ENCODE measurements at regions not wholly inside any gene's neighbourhood (a gene's known extent, or its start where the extent isn't known, plus 50 kb on each side); places are given as distances from the start of the nearest gene placed in this dataset.

DNA sequence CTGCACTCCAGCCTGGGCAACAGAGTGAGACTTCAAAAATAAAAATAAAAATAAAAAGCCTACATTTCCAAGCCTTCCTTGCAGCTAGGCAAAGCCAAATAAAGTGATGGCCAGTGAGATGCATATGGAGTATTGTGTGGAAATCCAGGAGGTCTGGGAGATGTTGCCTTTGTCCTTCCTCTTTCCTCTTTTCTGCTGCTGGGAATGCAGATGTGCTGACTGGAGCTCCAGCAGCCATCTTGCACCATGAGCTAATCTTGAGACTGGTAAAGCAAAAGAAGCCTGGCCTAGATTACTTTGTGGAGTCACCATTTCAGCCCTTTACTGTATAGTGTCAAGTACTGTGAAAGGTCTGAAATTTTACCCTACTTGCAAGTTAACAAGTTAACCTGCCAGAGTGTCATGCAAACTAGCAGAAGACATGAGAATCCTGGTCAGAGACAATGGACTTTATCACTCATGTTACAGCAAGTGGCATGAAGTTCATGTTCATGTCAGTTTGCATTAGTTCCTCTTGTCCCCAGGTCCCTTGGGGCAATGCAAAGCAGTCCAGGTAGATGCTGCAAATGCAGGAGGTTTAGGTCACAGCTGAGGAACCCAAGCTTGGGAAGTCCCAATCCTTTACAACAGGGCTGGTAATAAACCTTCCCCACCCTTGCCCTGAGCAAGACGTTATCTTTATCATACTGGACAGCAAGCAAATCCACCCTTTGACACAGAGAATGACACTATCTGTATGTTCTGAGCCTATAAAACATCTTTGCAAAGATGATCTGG lies 103.1 kb downstream of the TLE3 start:
- Histone ChIP-seq H3K27ac (ENCODE audit: low read depth, low read length) (no peak overlapping the region), H3K36me3 (ENCODE audit: control insufficient read depth in 5 of 5, insufficient read depth in 5 of 5, low read length in 5 of 5) (no peaks in the 10 kb centered on the region), H3K9ac (ENCODE audit: low read length in 5 of 5) (no peak overlapping the region), H3K27me3 (ENCODE audit: control insufficient read depth in 5 of 5, insufficient read depth in 4 of 5, low read length in 5 of 5) (peaks cover 0 to 14% (median 13%) of the 10 kb centered on the region in 5 donors), H3K4me3 (ENCODE audit: low read depth in 1 of 5, low read length in 5 of 5) (no peak overlapping the region), H3K9me3 (ENCODE audit: control insufficient read depth in 5 of 5, low read length in 5 of 5) (peaks cover 0 to 5% (median 2%) of the 10 kb centered on the region in 5 donors), H3K4me1 (ENCODE audit: control insufficient read depth in 5 of 5, insufficient read depth in 5 of 5, low read length in 5 of 5) (no peaks in the 10 kb centered on the region)

- Histone ChIP-seq H3K27ac (ENCODE audit: low read depth, low read length) (no peak overlapping the region), H3K27me3 (ENCODE audit: control insufficient read depth in 5 of 5, insufficient read depth in 4 of 5, low read length in 5 of 5) (peaks cover 0 to 6% (median 1%) of the 10 kb centered on the region in 5 donors), H3K4me1 (ENCODE audit: control insufficient read depth in 5 of 5, insufficient read depth in 5 of 5, low read length in 5 of 5) (no peaks in the 10 kb centered on the region), H3K36me3 (ENCODE audit: control insufficient read depth in 5 of 5, insufficient read depth in 5 of 5, low read length in 5 of 5) (no peaks in the 10 kb centered on the region), H3K9me3 (ENCODE audit: control insufficient read depth in 5 of 5, low read length in 5 of 5) (peaks cover 0 to 5% (median 2%) of the 10 kb centered on the region in 5 donors), H3K4me3 (ENCODE audit: low read depth in 1 of 5, low read length in 5 of 5) (no peak overlapping the region), H3K9ac (ENCODE audit: low read length in 5 of 5) (no peak overlapping the region)
Measured at GRCh38 chr15:69996321-69997160, 101.2 kb downstream of the TLE3 start.

- Histone ChIP-seq H3K36me3 (ENCODE audit: control insufficient read depth in 5 of 5, insufficient read depth in 5 of 5, low read length in 5 of 5) (no peaks in the 10 kb centered on the region), H3K27me3 (ENCODE audit: control insufficient read depth in 5 of 5, insufficient read depth in 4 of 5, low read length in 5 of 5) (peaks cover 0 to 3% (median 0%) of the 10 kb centered on the region in 5 donors), H3K4me3 (ENCODE audit: low read depth in 1 of 5, low read length in 5 of 5) (no peak overlapping the region), H3K27ac (ENCODE audit: low read depth, low read length) (no peak overlapping the region), H3K9ac (ENCODE audit: low read length in 5 of 5) (no peak overlapping the region), H3K9me3 (ENCODE audit: control insufficient read depth in 5 of 5, low read length in 5 of 5) (peaks cover 0 to 5% (median 2%) of the 10 kb centered on the region in 5 donors), H3K4me1 (ENCODE audit: control insufficient read depth in 5 of 5, insufficient read depth in 5 of 5, low read length in 5 of 5) (no peaks in the 10 kb centered on the region)
Measured at GRCh38 chr15:69997161-69997485, 100.6 kb downstream of the TLE3 start.
